GM23338 (cell line): ENCODE measurements at regions not wholly inside any gene's neighbourhood (a gene's known extent, or its start where the extent isn't known, plus 50 kb on each side); places are given as distances from the start of the nearest gene placed in this dataset.

ENCODE experiments used
- EZH2phosphoT487 ChIP-seq: fragments of 200-600 bp; sonication (generic); IDR thresholded peaks from one replicate; pipeline ENCODE4 v1.8.1; 2018; ENCODE audit warnings: antibody characterized with exemption; ENCODE audit not compliant: unreplicated experiment
- TF ChIP-seq, protein P1 (sequence below), 2 experiments: fragments of 200-600 bp in 1 of 2; sonication (generic) in 1 of 2; conservative IDR thresholded peaks; 2 replicates each; pipeline versions ENCODE4 v1.5.1 to v1.6.1; 2016 to 2017; ENCODE audit warnings: antibody characterized with exemption in 2 of 2, low read depth in 2 of 2, mild to moderate bottlenecking in 2 of 2, moderate library complexity in 1 of 2

DNA sequence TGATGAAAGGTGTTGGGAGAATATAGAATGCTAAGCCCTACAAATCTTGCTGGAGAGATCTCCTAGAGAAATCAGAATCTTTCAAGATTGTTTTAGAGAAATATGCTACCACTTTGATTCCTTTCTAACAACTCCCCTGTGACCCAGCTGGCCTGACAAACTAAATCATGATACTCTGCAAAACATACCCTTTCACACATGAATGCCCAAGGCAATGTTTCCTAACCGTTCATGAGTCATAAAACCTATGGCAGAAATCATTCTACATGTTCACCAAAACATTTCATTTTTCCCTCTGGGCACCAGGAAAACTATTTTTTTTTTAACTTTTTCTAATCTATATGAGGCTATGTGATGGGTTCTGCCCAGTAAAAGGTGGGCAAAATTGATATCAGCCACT is 77.8 kb upstream of the SETBP1 start:
- TF ChIP-seq, protein P1, sequence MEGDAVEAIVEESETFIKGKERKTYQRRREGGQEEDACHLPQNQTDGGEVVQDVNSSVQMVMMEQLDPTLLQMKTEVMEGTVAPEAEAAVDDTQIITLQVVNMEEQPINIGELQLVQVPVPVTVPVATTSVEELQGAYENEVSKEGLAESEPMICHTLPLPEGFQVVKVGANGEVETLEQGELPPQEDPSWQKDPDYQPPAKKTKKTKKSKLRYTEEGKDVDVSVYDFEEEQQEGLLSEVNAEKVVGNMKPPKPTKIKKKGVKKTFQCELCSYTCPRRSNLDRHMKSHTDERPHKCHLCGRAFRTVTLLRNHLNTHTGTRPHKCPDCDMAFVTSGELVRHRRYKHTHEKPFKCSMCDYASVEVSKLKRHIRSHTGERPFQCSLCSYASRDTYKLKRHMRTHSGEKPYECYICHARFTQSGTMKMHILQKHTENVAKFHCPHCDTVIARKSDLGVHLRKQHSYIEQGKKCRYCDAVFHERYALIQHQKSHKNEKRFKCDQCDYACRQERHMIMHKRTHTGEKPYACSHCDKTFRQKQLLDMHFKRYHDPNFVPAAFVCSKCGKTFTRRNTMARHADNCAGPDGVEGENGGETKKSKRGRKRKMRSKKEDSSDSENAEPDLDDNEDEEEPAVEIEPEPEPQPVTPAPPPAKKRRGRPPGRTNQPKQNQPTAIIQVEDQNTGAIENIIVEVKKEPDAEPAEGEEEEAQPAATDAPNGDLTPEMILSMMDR (conservative IDR thresholded peaks at IDR 0.05; ENCODE audit: low read depth in 2 of 2): no peak
- TF ChIP-seq EZH2phosphoT487: no peak
